ENCODE measurements at regions not wholly inside any gene's neighbourhood (a gene's known extent, or its start where the extent isn't known, plus 50 kb on each side); places are given as distances from the start of the nearest gene placed in this dataset.
A peak's percentile ranks its signal among the peaks of the same experiment; 100 is the strongest.
"Not testable (repeated sequence)": the region's sequence is repeated elsewhere in the genome, so short reads cannot be mapped to it uniquely, and the experiment has no call there.

DNA sequence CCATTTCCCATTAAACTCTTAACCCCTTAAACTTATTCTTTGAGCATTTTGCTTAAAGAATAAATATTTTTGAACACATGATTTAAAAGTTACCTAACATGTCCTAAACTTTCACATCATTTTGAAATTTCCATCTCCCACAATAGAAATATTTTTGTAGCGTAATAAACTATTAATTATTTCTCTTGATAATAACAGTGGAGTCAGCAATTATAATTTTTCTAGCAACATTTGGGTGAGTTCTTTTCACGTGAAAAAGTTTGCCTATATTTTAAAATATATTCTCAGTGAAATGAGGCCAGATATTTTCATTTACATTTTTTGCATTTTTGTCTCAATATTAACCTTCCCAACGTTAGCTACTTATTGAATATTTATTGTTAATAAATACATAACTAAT lies 320.4 kb upstream of the CRIM1 start:
- DNase-seq: no peak

DNA sequence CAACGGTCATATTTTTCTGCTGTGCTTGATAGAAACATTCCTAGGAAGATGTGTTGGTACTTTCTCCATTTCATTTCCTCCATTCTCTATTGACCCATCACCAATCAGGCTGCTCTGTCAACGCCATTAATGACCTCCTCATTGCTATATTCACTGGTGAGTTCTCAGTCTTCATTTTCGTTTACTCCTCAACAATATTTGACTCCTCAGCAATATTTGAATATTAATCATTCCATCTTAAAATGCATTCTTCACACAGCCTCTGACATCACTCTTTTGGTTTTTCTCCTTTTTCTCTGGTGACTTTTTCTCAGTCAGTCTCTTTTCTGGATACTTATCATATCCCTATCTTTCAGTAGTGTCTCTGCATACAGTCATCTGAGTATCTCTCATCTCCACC lies 323.5 kb upstream of the CRIM1 start:
- DNase-seq: no peak

GRCh38 chr2:36031471-36031870 lies 324.1 kb upstream of the CRIM1 start:
- no peak for DNase-seq

DNA sequence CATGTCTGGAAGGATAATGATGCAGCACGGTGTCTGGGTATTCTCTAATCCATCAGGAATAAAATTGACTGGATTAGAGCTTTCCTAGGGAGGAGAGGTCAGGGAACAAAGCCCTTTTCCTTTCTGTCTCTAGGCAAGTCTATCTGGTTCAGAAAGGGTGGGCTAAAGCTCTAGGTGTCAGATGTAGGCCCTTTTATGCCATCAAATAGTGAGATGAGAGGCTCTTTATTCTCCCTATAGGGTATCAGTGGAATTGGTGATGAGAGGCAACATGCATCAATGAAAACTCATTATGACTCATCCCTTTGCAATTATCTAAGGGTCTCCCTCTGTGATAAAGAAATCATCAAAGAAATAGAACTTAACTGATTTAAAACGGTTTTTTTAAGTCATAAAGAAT lies 328.0 kb upstream of the CRIM1 start:
- DNase-seq: peak; percentile 66

DNA sequence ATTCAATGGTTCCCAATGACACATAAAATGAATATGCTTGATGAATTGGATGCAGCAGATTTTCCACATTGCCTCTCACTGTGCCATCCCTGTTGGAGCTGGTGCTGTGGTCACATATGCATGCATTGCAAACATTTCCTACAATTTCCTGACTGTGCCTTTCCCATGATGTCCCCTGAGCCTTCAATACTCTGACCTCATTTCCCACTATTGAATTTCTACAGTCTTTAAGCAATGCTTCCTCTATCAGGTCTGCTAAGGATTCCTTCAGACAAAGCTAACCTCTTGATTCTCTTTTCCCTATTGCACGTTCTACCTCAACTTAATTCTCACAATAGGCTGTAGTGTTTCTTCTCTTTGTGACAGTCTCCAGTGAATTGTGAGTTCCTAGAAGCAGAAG lies 342.5 kb upstream of the CRIM1 start:
- DNase-seq: no peak

DNA sequence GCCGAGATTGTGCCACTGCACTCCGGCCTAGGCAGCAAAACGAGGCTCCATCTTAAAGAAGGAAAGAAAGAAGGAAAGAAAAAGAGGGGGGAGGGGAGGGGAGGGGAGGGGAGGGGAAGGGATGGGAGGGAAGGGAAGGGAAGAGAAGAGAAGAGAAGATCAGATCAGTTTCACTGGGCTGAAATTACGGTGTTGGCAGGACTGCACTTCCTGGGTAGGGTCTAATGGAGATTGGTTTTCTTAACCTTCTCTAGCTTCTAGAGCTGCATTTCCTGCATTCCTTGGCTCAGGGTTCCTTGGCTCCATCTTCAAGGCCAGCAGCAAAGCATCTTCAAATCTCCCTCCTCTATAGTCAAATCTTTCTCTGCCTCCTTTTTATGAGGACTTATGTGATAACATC lies 349.1 kb upstream of the CRIM1 start:
- DNase-seq: no peak

GRCh38 chr2:36002941-36003340 lies 352.6 kb upstream of the CRIM1 start:
- DNase-seq: no peak

- no peak for DNase-seq
These were observed 358.1 kb upstream of the CRIM1 start for GRCh38 chr2:35997488-35997887.

DNA sequence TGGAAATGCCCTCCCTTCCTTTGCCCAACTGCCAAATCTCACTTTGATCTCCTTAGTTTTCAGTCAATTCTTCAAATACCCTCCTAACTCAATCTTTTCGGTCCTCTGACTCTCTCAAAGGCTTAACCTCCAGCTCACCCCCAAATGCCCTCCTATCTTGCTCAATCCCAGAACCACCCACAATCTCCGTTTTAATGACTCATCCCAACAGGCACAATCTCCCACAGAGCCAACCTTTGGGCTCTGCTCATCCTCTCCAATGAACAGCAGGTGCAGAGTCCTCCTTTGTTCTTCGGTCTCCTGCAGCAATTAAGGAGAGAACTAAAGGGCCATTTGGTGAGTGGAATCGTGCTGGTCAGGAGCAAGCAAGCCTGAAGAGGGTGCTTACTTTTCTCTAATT lies 366.1 kb upstream of the CRIM1 start:
- DNase-seq: peak; percentile 90

DNA sequence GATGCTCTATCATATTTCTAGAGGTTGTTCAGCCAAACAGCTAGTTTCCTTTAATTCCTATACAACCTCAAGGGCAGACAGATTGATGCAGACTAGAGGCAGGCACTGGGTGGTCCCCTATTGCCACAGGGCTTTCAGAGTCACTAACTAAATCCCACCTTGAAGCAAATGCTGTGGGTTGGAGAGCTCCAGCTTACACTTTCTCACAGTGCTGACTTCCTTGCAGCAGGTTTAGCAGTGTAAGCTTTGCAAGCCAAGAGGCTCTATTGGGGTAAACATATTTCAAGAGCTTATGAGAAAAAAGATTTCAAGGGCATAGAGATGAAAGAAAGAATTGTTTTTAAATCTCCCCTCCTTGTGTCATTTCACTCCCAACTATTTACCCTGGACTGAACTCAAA lies 366.5 kb upstream of the CRIM1 start:
- no peak for DNase-seq

GRCh38 chr2:35986871-35987270 lies 368.7 kb upstream of the CRIM1 start:
- no peak for DNase-seq

GRCh38 chr2:35978218-35978617 lies 377.4 kb upstream of the CRIM1 start:
- no peak for DNase-seq

- no peak for DNase-seq
These were observed 379.0 kb upstream of the CRIM1 start for GRCh38 chr2:35976611-35977010.

GRCh38 chr2:35973737-35974132 lies 381.8 kb upstream of the CRIM1 start:
- DNase-seq: peak; percentile 23

- DNase-seq: peak; percentile 59
These were observed 382.3 kb upstream of the CRIM1 start for GRCh38 chr2:35973132-35973736.

- DNase-seq: peak; percentile 37
These were observed 391.8 kb upstream of the CRIM1 start for GRCh38 chr2:35963824-35964223.

- DNase-seq: no peak
These were observed 392.2 kb upstream of the CRIM1 start for GRCh38 chr2:35963357-35963756.

DNA sequence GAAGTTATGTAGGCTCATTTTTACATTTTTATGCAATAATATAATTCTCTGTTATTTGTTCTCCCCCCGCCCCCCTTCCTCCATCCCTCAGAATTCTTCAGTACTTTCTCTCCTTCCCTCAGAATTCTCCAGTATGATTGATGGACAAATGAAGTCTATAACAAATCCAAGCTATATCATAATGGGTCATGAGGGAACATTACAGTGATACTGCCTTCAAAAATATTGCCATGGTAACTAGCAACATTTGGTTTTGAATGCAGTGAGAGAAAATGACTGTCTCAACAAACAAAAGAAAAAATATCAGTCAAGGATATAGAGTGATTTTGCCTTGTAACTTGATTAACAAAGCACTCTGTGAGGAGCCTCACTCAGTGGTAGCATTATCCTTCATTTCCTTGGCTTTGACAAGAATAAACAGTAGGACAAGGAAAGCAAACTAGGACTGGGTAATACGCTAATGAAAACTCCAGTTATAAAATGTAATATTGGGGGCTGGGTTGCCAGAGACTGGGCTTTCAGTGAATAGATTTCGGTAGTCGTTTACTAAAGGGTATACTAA lies 392.9 kb upstream of the CRIM1 start:
- DNase-seq: no peak

- no peak for DNase-seq
These were observed 395.0 kb upstream of the CRIM1 start for GRCh38 chr2:35960596-35960995.

DNA sequence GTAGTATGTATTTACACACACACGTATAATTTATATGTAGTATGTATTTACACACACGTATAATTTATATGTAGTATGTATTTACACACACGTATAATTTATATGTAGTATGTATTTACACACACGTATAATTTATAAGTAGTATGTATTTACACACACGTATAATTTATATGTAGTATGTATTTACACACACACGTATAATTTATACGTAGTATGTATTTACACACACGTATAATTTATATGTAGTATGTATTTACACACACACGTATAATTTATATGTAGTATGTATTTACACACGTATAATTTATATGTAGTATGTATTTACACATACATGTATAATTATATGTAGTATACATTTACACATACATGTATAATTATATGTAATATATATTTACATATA lies 398.5 kb upstream of the CRIM1 start:
- DNase-seq: not testable (repeated sequence)

- no peak for DNase-seq
These were observed 409.1 kb upstream of the CRIM1 start for GRCh38 chr2:35946478-35946877.

DNA sequence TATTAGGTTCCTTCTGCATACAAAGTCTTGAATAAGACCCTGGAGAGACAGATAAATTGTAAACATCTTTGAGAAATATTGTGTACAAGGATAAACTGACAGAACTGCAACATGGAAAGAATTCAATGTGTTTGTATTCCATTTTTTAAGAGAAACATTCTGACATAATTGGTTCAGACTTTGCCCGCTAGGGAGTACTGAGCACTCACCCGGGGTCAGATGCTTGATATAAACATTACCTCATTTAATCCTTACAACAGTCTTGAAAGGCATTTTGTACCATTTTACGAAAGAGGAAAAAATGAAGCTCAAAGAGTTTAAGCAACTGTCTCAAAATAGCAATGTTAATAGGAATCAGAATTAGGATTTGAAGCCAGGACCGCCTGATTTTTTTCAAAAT lies 416.7 kb upstream of the CRIM1 start:
- no peak for DNase-seq

DNA sequence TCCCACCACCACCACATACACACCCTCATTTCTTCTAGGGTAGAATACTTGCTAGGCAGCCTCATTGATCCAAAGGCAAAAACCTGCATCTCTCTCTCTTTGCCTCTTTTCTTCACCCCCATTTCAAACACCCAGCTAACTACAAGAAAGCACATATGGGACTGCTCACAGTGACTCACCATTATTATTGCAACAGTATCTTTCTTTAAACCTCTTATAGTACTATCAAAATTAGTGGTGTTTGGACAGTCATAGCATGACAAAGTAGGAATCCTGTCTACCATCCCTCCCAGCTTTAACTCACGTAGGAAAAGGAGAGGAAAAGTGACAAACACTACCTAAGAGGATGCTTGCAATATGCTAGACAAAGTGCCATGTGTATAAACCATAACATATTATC lies 422.5 kb upstream of the CRIM1 start:
- DNase-seq: no peak

GRCh38 chr2:35932276-35932963 lies 423.2 kb upstream of the CRIM1 start:
- no peak for DNase-seq

- DNase-seq: no peak
These were observed 424.0 kb upstream of the CRIM1 start for GRCh38 chr2:35931626-35932025.
